Left lung (tissue), 4 donors: ENCODE measurements at regions not wholly inside any gene's neighbourhood (a gene's known extent, or its start where the extent isn't known, plus 50 kb on each side); places are given as distances from the start of the nearest gene placed in this dataset.

Experiments
- ATAC-seq: fragments of 200-7000 bp; cut with Tn5 transposase; one replicate; pipeline ENCODE4 v1.9.1; 2020; ENCODE audit warnings: moderate library complexity
- DNase-seq, 4 donors: peaks; one replicate each; pipeline ENCODE4 v3.0.0-alpha.2; 2013 to 2020
- H3K27ac ChIP-seq, 2 donors: fragments of 200-600 bp; sonication (generic) in 1 of 2; one replicate each; pipeline versions ENCODE4 v1.5.0 to v1.8.0; 2020 to 2021
- H3K27me3 ChIP-seq, 2 donors: fragments of 200-600 bp; sonication (generic) in 1 of 2; one replicate each; pipeline versions ENCODE4 v1.5.0 to v1.8.0; 2020 to 2021
- H3K36me3 ChIP-seq, 2 donors: fragments of 200-600 bp; sonication (generic) in 1 of 2; one replicate each; pipeline versions ENCODE4 v1.5.0 to v1.8.0; 2020 to 2021
- H3K4me1 ChIP-seq, 2 donors: fragments of 200-600 bp; one replicate each; pipeline ENCODE4 v1.8.0; 2021
- H3K4me3 ChIP-seq, 2 donors: fragments of 200-600 bp; sonication (generic) in 1 of 2; one replicate each; pipeline versions ENCODE4 v1.5.0 to v1.8.0; 2020 to 2021; ENCODE audit warnings: mild to moderate bottlenecking in 1 of 2
- H3K9me3 ChIP-seq, 2 donors: fragments of 200-600 bp; sonication (generic) in 1 of 2; one replicate each; pipeline versions ENCODE4 v1.5.0 to v1.8.0; 2020 to 2021
- CTCF ChIP-seq, 2 donors: fragments of 200-600 bp; sonication (generic) in 1 of 2; IDR thresholded peaks; one replicate each; pipeline versions ENCODE4 v1.5.0 to v1.8.0; 2021; ENCODE audit warnings: antibody characterized with exemption in 2 of 2
- intact Hi-C, 2 donors: fragments of 100-400 bp; cut with DNase I; formaldehyde crosslinking; loops; one replicate each; pipeline versions ENCODE4 v1.11.2 to v1.14.2; 2022
- donor health status: DM: no; HTN: yes; CAD: no.
- donor health status: DM: no; HTN: no; CAD: no.

DNA sequence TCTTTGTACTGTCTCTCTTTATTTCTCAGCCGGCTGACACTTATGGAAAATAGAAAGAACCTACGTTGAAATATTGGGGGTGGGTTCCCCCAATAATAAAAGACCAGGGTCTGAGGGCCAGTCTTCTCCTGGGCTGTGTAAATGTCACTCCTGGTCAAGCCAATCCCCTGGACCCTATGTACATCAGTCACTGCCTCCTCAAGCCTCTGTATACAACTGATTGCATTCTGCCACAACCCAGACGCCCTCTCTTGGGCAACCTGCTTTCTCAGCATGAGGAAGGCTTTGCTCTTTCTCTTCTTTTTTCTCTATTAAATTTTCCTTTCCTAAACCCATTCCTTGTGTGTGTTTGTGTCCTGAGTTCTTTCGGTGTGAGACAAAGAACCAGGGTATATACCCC, 84.1 kb upstream of the SERBP1 start:
- Histone ChIP-seq H3K4me1 (no peaks in the 10 kb centered on the region), H3K9me3 (peaks cover 0 to 11% of the 10 kb centered on the region in 2 donors), H3K4me3 (no peak overlapping the region), H3K27ac (no peak overlapping the region), H3K36me3 (no peaks in the 10 kb centered on the region), H3K27me3 (no peaks in the 10 kb centered on the region)
- ATAC-seq (no peak), DNase-seq (no peak)
- intact Hi-C loops = no loop called here
- no peak for TF ChIP-seq CTCF (IDR thresholded peaks at IDR 0.05)

GRCh38 chr1:67514786-67515185, 84.6 kb upstream of the SERBP1 start:
- ATAC-seq (no peak), DNase-seq (peak in 1 of 4 donors; percentile 24)
- no peak overlapping the region for H3K4me3 ChIP-seq
- H3K36me3 ChIP-seq = no peaks in the 10 kb centered on the region
- intact Hi-C loops = no loop called here
- no peak for TF ChIP-seq CTCF (IDR thresholded peaks at IDR 0.05)
- H3K4me1 ChIP-seq = no peaks in the 10 kb centered on the region
- H3K9me3 ChIP-seq = peaks cover 0 to 11% of the 10 kb centered on the region in 2 donors
- H3K27me3 ChIP-seq = no peaks in the 10 kb centered on the region
- no peak overlapping the region for H3K27ac ChIP-seq

GRCh38 chr1:67515324-67516080, 85.3 kb upstream of the SERBP1 start:
- no peaks in the 10 kb centered on the region for H3K4me1 ChIP-seq
- H3K4me3 ChIP-seq = no peak overlapping the region
- TF ChIP-seq CTCF (IDR thresholded peaks at IDR 0.05) = no peak
- no peak for DNase-seq
- intact Hi-C loops = no loop called here
- H3K36me3 ChIP-seq = no peaks in the 10 kb centered on the region
- H3K9me3 ChIP-seq = peaks cover 0 to 11% of the 10 kb centered on the region in 2 donors
- no peak overlapping the region for H3K27ac ChIP-seq
- no peak for ATAC-seq
- no peaks in the 10 kb centered on the region for H3K27me3 ChIP-seq

GRCh38 chr1:67517046-67517445, 86.8 kb upstream of the SERBP1 start:
- H3K4me1 ChIP-seq = no peaks in the 10 kb centered on the region
- peaks cover 0 to 11% of the 10 kb centered on the region in 2 donors for H3K9me3 ChIP-seq
- ATAC-seq (no peak), DNase-seq (no peak)
- H3K4me3 ChIP-seq = no peak overlapping the region
- no peaks in the 10 kb centered on the region for H3K36me3 ChIP-seq
- intact Hi-C loops = no loop called here
- no peak for TF ChIP-seq CTCF (IDR thresholded peaks at IDR 0.05)
- no peak overlapping the region for H3K27ac ChIP-seq
- H3K27me3 ChIP-seq = no peaks in the 10 kb centered on the region

DNA sequence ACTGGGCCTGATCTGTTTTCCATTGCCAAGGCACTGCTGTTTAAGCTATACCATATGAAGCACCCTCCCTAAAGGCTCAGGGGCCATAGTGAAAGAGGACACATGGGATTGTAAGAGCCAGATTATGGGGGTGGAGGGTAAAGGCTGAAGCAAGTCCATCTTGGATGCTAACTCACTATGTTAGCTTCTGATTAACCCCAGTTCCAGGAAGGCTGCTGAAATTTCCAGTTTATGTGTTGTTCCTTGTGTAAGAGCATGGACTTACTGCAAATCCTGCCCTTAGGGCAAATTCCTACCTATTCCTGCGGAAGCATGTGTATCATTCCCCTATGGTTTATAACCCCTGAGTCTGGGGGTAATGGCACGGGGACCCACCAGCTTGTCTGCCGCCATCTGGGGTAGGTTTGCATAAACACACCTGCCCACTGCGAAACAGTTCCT, 91.8 kb upstream of the SERBP1 start:
- Histone ChIP-seq H3K4me1 (no peaks in the 10 kb centered on the region), H3K4me3 (no peak overlapping the region), H3K9me3 (no peaks in the 10 kb centered on the region), H3K36me3 (no peaks in the 10 kb centered on the region), H3K27ac (no peak overlapping the region), H3K27me3 (no peaks in the 10 kb centered on the region)
- TF ChIP-seq CTCF (IDR thresholded peaks at IDR 0.05) = no peak
- DNase-seq (no peak), ATAC-seq (no peak)
- intact Hi-C loops = no loop called here
